ENCODE measurements at regions not wholly inside any gene's neighbourhood (a gene's known extent, or its start where the extent isn't known, plus 50 kb on each side); places are given as distances from the start of the nearest gene placed in this dataset.

DNA sequence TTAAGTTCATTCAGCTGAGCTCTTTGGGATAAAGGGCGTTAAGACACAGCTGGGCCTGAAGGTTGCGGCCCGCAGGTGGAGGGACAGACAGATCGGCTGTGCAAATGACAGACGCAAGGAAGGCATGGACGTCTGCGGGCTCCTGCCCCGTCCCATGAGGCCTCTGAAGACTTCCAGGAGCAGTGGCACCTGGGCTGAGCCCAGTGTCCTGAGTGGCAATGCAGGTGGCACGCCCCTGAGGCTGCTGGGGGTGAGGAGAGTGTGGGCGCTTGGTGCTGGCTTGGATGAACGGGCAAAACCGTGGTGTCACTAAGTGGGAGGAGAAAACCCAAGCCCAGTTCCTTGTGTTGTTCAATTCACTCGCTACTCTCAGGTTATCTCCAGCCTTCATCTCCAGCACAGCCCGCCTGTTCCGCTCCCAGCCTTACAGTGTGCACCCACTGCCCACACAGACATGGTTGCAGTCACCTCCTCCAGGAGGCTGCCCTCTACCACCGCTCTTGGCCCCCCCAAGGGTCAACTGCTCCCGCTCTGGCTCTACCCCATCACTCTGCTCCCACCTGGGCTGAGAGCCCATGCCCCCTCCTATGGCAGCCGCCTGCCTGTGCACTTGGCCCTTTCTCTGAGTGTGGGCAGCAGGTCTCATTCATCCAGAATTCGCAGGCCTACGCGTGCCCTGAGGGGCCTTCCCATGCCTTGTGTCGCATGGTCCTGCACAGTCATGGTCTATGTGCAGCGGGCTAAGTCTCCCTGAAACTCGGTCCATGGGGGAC, 50.3 kb downstream of the PTGR3 start:
- DNase-seq, result no peak
- H3K4me3 Mint-ChIP-seq, result no peak overlapping the region
- H3K4me1 Mint-ChIP-seq, result peaks cover 7% of the 10 kb centered on the region
- peaks cover 4% of the 10 kb centered on the region for H3K9me3 Mint-ChIP-seq
- ATAC-seq, result no peak
- no peaks in the 10 kb centered on the region for H3K36me3 Mint-ChIP-seq (ENCODE audit: low read depth)
- no peaks in the 10 kb centered on the region for H3K27me3 Mint-ChIP-seq
- no peak overlapping the region for H3K27ac Mint-ChIP-seq

DNA sequence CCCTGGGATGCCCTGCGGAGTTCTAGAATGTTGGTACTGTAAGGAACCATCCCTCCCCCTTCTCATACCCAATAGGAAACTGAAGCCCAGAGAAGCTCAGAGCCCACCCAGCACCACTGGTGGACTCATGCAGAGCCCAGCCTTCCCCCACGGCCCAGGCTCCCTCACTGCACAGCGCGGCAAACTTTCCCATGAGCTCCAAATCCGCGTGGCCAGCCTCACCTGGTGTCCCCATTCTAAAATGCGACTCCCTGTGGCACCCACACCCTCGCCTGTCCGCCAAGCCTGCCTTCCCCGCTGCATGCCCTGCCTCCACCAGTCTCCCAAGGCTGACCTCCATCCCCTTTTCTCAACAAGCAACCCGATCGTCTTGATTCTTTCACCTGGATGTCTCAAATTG, 51.1 kb downstream of the PTGR3 start:
- Mint-ChIP-seq H3K9me3 (peaks cover 4% of the 10 kb centered on the region), H3K27me3 (no peaks in the 10 kb centered on the region), H3K27ac (no peak overlapping the region), H3K4me1 (peaks cover 7% of the 10 kb centered on the region), H3K36me3 (ENCODE audit: low read depth) (no peaks in the 10 kb centered on the region), H3K4me3 (no peak overlapping the region)
- ATAC-seq (no peak), DNase-seq (no peak)

DNA sequence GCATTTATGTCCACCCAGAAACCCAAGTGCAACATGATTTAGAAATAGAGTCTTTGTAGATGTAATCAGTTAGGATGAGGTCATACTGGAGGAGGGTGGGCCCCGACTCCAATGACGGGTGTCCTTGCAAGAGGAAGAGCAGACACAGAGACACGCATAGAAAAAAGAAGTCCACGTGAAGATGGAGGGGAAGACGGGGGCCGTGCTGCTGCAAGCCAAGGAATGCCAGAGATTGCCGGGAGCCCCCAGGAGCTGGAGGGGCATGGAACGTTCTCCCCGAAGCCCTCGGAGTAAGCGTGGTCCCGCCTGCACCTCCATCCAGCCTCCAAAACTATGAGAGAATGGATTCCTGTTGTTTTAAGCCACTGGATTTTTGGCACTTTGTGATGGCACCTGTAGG, 51.6 kb downstream of the PTGR3 start:
- DNase-seq (no peak), ATAC-seq (no peak)
- Mint-ChIP-seq H3K27me3 (no peaks in the 10 kb centered on the region), H3K9me3 (peaks cover 5% of the 10 kb centered on the region), H3K4me3 (no peak overlapping the region), H3K4me1 (peaks cover 7% of the 10 kb centered on the region), H3K27ac (no peak overlapping the region), H3K36me3 (ENCODE audit: low read depth) (no peaks in the 10 kb centered on the region)

DNA sequence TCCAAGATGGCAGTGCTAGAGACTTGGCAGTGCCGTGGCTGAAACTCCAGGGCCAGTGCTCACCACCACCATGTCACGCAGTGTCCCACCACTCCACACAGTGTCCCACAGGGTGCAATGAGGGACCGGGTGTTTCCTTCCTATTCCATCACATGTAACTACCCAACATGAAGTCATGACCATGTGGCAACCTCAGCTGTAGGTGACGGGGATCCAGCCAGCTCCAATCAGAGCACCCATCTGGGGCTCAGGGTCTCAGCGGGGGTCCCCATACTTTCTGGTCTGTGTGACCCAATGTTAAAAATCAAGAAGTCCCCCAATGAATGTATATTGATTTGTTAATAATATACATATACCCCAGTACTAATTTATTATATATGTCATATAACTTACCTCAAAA, 52.1 kb downstream of the PTGR3 start:
- Mint-ChIP-seq H3K9me3 (peaks cover 11% of the 10 kb centered on the region), H3K4me1 (peaks cover 4% of the 10 kb centered on the region), H3K4me3 (no peak overlapping the region), H3K36me3 (ENCODE audit: low read depth) (no peaks in the 10 kb centered on the region), H3K27me3 (no peaks in the 10 kb centered on the region), H3K27ac (no peak overlapping the region)
- ATAC-seq (no peak), DNase-seq (no peak)

DNA sequence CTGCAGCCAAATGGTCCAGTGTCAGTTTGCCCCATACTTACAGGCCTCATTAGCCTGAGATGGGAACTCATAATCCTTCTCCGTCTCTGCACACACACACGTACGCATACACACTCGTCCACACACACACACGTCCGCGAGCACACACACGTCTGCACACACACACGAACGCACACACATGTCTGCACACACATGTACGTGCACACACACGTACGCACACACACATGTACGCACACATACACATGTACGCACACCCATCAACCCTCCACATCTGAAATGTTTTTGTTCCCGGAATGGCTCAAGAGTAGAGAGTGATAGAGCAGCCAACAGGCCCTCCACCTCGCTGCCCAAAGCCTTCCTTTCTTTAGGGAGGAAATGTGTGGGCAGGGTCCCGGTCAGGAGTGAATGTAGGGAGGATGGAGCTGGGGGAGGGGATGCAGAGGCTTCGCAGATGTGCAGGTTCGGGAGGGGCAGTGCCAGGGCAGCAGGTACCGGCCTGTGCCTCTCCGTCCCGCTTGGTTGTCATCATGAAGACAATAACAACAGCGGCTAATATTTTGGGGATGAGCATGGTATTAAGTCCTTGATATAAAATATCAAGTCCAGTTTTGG, 52.7 kb downstream of the PTGR3 start:
- DNase-seq, result no peak
- H3K27ac Mint-ChIP-seq, result no peak overlapping the region
- peaks cover 1% of the 10 kb centered on the region for H3K4me1 Mint-ChIP-seq
- no peak for ATAC-seq
- peaks cover 2% of the 10 kb centered on the region for H3K36me3 Mint-ChIP-seq (ENCODE audit: low read depth)
- peaks cover 15% of the 10 kb centered on the region for H3K9me3 Mint-ChIP-seq
- peaks cover 2% of the 10 kb centered on the region for H3K27me3 Mint-ChIP-seq
- no peak overlapping the region for H3K4me3 Mint-ChIP-seq

DNA sequence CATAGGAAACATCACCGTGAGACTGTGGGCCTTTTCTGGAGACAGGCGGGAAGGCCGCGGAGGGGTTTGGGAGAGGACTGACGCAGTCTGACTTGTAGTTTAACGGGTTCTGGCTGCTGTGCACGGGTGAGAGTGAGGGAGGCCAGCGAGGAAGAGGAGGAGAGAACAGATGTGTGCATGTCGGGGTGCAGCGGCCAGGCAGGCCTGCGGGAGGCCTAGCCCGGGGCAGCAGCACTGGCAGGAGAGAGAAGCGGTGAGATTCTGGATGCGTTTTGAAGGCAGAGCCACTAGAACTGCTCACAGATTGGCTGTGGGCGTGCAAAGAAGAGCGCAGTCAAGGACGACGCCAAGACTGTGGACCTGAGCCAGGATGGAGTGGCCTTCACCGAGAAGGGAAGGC, 53.9 kb downstream of the PTGR3 start:
- ATAC-seq, result no peak
- Mint-ChIP-seq H3K27me3 (peaks cover 2% of the 10 kb centered on the region), H3K36me3 (ENCODE audit: low read depth) (peaks cover 2% of the 10 kb centered on the region), H3K27ac (no peak overlapping the region), H3K4me1 (no peaks in the 10 kb centered on the region), H3K9me3 (peaks cover 15% of the 10 kb centered on the region), H3K4me3 (no peak overlapping the region)
- DNase-seq, result no peak

DNA sequence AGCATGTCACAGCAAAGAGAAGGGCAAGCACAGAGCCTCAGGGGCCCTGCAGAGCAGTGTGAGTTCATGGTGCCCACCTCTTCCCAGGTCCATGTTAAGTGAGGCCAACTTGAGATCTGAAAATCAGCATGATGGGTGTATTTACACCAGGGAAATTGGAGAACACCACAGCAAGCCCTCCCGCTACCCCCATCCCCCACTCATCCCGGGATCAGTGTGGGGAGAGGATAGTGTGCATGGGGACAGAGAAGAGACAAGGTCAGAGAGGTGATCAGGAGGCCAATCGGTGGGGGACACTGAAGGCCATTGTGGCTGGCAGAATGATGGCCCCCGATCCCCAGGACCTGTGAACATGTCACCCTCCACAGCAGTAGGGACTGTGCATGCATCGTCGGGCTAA, 54.7 kb downstream of the PTGR3 start:
- H3K9me3 Mint-ChIP-seq, result peaks cover 15% of the 10 kb centered on the region
- peaks cover 2% of the 10 kb centered on the region for H3K36me3 Mint-ChIP-seq (ENCODE audit: low read depth)
- ATAC-seq (no peak), DNase-seq (no peak)
- H3K4me3 Mint-ChIP-seq, result no peak overlapping the region
- peaks cover 2% of the 10 kb centered on the region for H3K27me3 Mint-ChIP-seq
- H3K27ac Mint-ChIP-seq, result no peak overlapping the region
- H3K4me1 Mint-ChIP-seq, result no peaks in the 10 kb centered on the region

DNA sequence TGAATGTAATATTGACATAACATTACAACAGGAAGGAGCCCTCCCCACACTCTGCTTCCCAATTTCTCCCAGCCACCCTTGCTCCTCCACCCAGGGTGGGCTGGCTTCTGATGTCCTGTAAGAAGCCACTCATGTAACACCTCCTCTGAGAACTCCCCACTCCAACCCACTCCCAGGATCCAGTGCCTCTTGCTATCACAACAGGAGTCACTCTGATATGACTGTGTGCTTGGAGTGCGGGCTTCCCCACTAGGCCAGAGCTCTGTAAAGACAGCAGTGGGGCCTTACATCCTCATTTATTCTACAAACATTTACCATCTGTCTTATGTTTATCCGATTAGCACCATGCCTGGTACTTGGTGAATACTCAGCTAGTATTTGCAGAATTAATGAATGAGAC, 65.1 kb downstream of the PTGR3 start:
- H3K9me3 Mint-ChIP-seq, result peaks cover 32% of the 10 kb centered on the region
- no peaks in the 10 kb centered on the region for H3K4me1 Mint-ChIP-seq
- H3K4me3 Mint-ChIP-seq, result no peak overlapping the region
- peaks cover 2% of the 10 kb centered on the region for H3K27me3 Mint-ChIP-seq
- ATAC-seq (no peak), DNase-seq (no peak)
- no peak overlapping the region for H3K27ac Mint-ChIP-seq
- no peaks in the 10 kb centered on the region for H3K36me3 Mint-ChIP-seq (ENCODE audit: low read depth)

DNA sequence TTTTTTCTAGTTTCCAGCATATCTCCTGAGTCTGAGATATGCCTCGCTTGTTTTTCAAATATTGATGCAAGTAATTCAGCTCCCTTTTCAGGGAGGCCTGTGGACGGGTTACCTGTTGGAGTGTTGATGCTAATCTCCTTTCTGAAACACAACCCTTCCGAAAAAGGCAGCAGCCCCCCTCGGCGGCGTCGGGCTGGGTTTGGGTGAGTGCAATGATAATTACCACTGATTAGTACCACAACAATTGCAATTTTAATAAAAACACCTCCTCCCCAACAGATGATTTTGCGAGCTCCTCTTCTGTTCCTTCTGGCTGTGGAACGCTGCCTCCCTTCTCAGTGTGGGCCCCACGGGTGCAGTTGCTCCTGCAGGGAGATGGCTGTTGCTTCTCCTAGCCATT, 66.3 kb downstream of the PTGR3 start:
- Mint-ChIP-seq H3K27ac (no peak overlapping the region), H3K36me3 (ENCODE audit: low read depth) (no peaks in the 10 kb centered on the region), H3K4me3 (no peak overlapping the region), H3K27me3 (no peaks in the 10 kb centered on the region), H3K4me1 (no peaks in the 10 kb centered on the region), H3K9me3 (peaks cover 27% of the 10 kb centered on the region)
- DNase-seq, result no peak
- ATAC-seq, result no peak

DNA sequence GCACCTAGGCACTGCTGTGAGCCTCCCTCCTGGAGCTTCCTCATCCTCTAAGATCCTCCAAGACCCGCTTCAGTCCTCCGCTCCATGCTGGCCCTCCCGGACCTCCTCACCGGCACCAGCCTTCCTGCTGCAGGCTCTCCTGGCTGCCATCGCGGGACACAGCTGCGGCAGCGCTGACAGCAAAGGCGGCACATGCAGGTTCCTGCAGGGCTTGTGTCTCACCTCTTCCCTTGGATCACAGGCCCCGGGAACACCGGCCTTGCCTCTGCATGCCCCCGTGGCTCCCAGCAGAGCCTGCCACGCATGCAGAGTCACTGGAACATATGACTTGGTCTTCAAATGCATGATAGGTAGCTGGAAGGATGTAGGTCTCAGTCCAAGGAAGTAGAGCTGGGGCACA, 67.2 kb downstream of the PTGR3 start:
- Mint-ChIP-seq H3K36me3 (ENCODE audit: low read depth) (no peaks in the 10 kb centered on the region), H3K27ac (no peak overlapping the region), H3K4me1 (no peaks in the 10 kb centered on the region), H3K9me3 (peaks cover 18% of the 10 kb centered on the region), H3K4me3 (no peak overlapping the region), H3K27me3 (no peaks in the 10 kb centered on the region)
- ATAC-seq (no peak), DNase-seq (no peak)

DNA sequence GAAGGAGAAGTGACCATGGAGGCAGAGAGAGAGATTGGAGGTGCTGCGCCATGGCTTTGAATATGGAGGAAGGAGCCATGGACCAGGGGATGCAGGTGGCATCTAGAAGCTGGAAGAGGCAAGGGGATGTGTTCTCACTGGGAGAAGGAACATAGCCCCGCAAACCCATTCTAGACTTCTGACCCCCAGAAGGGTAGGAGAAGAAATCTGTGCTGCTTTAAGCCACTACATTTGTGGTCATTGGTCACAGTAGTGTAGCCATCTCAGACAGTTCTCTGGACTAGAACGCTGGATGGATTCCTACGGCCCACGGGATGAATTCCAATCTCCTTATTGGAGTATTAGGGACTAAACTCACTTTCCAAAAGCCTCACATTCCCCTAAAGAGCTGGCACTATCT, 67.8 kb downstream of the PTGR3 start:
- no peak for DNase-seq
- peaks cover 12% of the 10 kb centered on the region for H3K9me3 Mint-ChIP-seq
- H3K36me3 Mint-ChIP-seq (ENCODE audit: low read depth), result no peaks in the 10 kb centered on the region
- no peak for ATAC-seq
- H3K4me3 Mint-ChIP-seq, result no peak overlapping the region
- no peaks in the 10 kb centered on the region for H3K4me1 Mint-ChIP-seq
- H3K27me3 Mint-ChIP-seq, result no peaks in the 10 kb centered on the region
- H3K27ac Mint-ChIP-seq, result no peak overlapping the region

DNA sequence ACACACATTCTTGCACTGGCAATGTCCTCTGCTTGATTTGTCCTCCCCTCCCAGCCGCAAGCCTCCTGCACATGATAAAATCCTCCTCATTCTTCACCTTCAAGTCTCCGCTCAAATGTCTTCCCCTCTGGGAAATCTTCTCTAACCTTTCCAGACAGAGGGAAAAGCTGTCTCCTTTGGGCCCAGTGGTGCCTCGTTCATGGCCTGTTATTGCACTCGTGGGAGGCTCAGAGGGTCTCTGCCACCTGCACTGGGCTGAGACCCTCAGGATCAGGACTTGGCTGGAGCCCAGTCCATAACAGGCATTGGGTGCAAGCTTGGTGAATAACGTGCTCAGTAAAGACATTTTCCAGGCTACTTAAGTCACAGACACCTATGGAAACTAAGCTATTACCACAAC, 68.6 kb downstream of the PTGR3 start:
- Mint-ChIP-seq H3K4me3 (no peak overlapping the region), H3K27me3 (no peaks in the 10 kb centered on the region), H3K36me3 (ENCODE audit: low read depth) (no peaks in the 10 kb centered on the region), H3K4me1 (no peaks in the 10 kb centered on the region), H3K9me3 (peaks cover 9% of the 10 kb centered on the region), H3K27ac (no peak overlapping the region)
- DNase-seq (no peak), ATAC-seq (no peak)

DNA sequence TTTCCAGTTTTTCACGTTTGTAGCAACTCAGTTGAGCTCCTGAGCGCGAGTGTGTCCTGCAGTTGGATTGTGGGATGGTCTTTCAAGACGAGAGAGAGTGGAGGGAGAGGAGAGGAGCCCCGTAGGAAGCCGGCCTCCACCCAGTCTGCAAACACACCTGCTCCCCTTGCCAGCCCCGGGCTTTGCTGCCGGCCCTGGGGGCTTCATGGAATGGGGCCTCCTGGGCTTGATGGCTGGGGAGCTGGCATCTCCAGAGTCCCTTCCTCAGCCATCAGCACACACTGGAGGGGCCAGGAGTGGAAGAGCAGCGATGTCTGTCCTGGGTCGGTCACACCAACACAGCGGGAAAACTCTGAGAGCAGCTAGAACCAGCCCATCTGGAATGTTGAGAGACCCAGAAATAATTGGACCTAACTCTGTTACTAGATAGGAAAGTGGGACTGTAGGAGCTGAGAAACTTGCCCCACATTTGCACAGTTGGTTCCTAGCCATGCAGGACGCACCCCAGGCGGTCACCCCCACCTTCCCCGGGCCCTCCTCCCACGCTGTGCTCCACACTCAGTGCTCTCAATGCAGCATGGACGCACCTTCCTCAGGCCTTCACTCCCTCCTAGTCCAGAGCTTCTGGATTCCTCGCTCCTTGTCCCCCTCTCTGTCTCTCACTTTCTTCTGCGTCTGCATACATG, 69.6 kb downstream of the PTGR3 start:
- Mint-ChIP-seq H3K27me3 (no peaks in the 10 kb centered on the region), H3K4me1 (no peaks in the 10 kb centered on the region), H3K4me3 (no peak overlapping the region), H3K27ac (no peak overlapping the region), H3K36me3 (ENCODE audit: low read depth) (no peaks in the 10 kb centered on the region), H3K9me3 (peaks cover 4% of the 10 kb centered on the region)
- DNase-seq (no peak), ATAC-seq (no peak)

DNA sequence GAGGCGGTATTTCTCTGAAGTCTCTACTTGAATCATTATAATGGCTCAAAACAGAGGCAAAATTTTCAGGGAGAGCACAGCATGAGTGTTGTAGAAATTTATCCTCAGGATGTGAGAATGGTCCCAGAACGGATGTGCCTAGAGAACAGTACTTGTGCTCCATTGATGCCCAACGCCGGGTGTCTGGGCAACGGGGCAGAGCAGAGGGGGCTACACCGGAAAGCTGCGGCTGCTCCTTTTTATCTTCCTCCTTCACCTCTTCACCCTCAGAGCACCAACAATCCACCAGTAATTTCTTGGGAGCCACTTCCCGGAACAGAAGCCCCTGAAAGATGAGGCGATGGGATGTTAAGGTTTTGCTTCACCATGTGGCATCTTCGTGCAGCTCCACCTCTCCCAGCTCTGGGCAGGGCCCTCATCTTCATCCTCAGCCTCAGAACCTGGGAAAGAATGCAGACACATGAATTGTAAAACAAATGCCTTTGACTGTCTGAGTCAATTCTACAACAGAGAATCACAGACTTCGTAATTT, 71.5 kb downstream of the PTGR3 start:
- DNase-seq (no peak), ATAC-seq (no peak)
- H3K4me1 Mint-ChIP-seq, result no peaks in the 10 kb centered on the region
- no peak overlapping the region for H3K27ac Mint-ChIP-seq
- no peaks in the 10 kb centered on the region for H3K9me3 Mint-ChIP-seq
- H3K36me3 Mint-ChIP-seq (ENCODE audit: low read depth), result no peaks in the 10 kb centered on the region
- H3K27me3 Mint-ChIP-seq, result no peaks in the 10 kb centered on the region
- H3K4me3 Mint-ChIP-seq, result no peak overlapping the region

DNA sequence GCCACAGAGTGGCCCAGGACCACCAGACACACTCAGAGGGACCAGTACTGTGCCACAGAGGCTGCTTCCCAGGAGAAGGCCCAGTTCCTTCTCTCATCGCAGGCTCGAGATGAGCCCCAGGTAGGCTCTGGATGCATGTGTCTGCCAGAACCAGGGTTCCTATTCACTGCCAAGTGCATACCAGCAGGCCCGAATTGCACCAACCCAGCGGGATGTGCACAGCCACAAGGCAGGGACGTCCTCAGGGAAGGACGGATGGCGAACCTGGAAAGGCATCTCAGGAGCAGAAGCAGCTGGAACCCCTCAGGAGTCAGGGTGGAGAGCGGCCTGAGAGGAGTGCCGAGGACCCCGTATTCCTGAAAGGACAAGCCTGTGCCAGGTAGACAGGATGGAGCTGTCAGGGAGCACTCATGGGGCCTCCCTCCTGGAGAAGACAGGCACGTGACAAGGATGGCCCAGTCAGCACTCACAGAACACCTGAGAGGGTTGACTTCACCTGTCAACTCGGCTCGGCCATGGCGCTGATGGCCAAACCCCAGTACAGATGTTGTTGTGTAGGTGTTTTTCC, 73.7 kb downstream of the PTGR3 start:
- no peaks in the 10 kb centered on the region for H3K36me3 Mint-ChIP-seq (ENCODE audit: low read depth)
- no peaks in the 10 kb centered on the region for H3K4me1 Mint-ChIP-seq
- H3K27ac Mint-ChIP-seq, result no peak overlapping the region
- DNase-seq (no peak), ATAC-seq (no peak)
- H3K9me3 Mint-ChIP-seq, result no peaks in the 10 kb centered on the region
- H3K4me3 Mint-ChIP-seq, result no peak overlapping the region
- no peaks in the 10 kb centered on the region for H3K27me3 Mint-ChIP-seq
